ENCODE measurements at regions not wholly inside any gene's neighbourhood (a gene's known extent, or its start where the extent isn't known, plus 50 kb on each side); places are given as distances from the start of the nearest gene placed in this dataset.
A peak's percentile ranks its signal among the peaks of the same experiment; 100 is the strongest.

- no peak for TF ChIP-seq CTCF (IDR thresholded peaks at IDR 0.05)
Observed at GRCh38 chr18:71426441-71426840, 1117.7 kb downstream of the CBLN2 start.

DNA sequence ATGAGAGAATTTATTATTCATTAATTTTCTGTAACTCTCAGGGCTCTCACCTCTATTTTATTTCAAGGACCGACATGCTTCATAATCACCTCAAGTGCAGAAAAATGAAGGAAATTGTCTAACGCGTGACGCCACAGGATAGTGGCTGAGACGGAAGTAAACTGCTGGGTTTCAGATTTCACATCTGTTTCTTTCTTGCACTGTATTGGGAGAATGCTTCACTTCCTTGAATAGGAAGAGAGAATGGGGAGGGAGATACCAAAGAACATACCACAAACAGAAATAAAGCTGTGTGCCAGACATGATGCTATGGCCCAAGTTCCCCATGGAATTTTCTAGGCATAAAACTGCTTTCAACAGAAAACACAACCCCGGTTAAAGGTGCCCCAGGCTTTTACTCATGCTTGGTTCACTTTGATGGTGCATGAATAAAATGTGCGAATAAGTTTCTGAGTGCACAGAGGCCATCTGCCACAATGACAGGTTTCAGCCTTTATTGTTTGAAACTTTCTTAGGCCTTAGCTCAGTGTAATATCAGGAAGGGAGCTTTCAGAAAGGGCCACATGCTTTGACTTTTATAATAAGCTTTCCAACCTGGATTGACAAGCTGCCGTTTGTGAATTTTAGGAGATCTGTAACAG, 1116.4 kb downstream of the SOCS6 start:
- no peak for TF ChIP-seq CTCF (IDR thresholded peaks at IDR 0.05)

DNA sequence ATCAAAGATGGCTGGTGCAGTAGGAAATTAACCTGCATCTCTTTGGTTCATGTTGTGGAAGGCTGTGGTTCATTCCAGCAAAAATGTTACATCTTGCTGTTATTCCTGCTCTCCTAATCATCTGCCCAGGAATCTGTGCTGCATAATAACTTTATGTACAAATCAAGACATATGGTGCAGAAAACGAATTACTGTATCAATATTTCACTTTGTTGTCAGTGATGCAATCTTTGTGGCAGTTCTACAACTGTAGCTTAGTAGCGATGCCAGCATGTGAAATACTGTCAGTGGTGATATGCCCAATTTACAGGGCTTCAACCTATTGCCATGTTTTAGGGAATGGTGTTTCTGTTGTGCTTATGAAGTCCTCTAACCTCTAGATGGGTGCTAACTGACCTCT, 1114.7 kb downstream of the SOCS6 start:
- no peak for TF ChIP-seq CTCF (IDR thresholded peaks at IDR 0.05)

DNA sequence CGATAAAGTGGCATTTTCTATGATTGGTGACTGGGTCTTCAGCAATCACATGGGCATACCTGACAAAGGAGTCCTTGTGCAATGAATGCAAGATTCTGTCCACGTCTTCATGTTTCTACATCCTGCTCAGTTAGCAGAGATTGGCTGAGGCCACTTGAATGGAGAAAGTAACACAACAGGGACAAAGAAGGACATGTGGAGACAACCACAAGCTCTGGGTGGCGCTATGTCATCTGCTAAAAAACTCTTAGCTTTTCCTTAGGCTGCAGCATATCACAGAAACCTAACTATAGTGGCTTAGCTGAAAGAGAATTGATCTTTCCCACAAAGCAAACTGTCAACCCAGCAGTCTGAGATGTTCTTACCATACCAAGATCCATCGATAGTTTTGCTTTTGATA, 1109.7 kb downstream of the SOCS6 start:
- peak; percentile 61; the same call in 1 of the 2 replicates for TF ChIP-seq CTCF (IDR thresholded peaks at IDR 0.05)

DNA sequence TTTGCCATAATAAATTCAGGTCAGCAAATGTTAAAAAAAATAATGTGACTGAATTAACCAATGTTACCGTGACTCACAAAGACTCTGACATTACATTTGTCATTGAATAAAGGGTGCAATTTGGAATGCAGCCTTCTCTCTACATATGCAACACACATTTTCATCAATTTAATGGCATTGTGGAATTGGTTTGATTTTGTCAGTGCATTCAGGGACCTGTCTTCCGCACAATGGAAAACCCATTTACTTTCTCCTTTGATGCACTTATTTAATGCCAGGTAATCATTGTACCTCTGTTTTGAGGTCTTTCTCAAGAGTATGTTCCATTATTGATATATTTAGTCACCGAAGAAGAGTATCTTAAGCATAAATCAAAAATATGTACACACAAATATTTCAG, 1099.3 kb downstream of the SOCS6 start:
- TF ChIP-seq CTCF (IDR thresholded peaks at IDR 0.05): no peak

GRCh38 chr18:71374294-71375000, 1085.6 kb downstream of the SOCS6 start:
- no peak for TF ChIP-seq CTCF (IDR thresholded peaks at IDR 0.05)

DNA sequence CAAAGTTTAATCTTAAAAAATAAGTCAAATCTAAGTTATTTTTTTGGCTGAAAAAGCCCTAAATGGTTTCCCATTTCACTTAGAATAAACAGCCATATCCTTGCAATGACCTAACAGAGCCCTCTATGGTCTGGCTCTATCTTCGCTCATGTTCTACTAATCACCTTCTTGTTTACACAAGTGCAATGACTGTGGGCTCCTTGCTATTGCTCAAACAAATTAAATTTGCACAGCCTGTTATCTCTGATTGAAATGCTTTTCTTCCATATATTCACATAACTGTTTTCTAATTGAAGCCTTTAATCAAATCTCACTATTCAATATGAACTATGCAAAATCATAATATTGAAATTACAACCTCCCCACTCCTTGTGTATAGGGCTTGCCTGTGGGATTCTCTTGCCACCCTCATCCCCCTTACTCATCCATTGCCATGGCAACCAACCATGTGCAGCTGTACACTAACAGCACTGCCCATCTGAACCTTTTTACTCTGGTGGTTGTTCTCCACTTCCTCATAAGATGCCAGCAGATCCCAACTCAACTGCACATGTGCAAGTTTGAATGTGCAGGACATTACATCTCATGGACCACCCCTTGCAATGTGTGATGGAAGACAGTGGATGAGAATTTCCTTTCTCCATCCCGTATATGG, 1083.2 kb downstream of the SOCS6 start:
- peak; percentile 24; the same call in 1 of the 2 replicates for TF ChIP-seq CTCF (IDR thresholded peaks at IDR 0.05)
